Loucy (cell line): ENCODE measurements at regions not wholly inside any gene's neighbourhood (a gene's known extent, or its start where the extent isn't known, plus 50 kb on each side); places are given as distances from the start of the nearest gene placed in this dataset.

ENCODE experiments used
- CTCF ChIP-seq: fragments of 200-600 bp; sonication (generic); conservative IDR thresholded peaks from 2 replicates; pipeline ENCODE4 v1.5.1; 2014; ENCODE audit warnings: mild to moderate bottlenecking, antibody characterized with exemption, low read length
- EZH2phosphoT487 ChIP-seq: fragments of 200-600 bp; IDR thresholded peaks from 2 replicates; pipeline ENCODE4 v1.6.1; 2018; ENCODE audit warnings: antibody characterized with exemption, mild to moderate bottlenecking, moderate library complexity, borderline replicate concordance

GRCh38 chr14:38799671-38800070 is 303.4 kb downstream of the SEC23A start:
- no peak for TF ChIP-seq CTCF
- TF ChIP-seq EZH2phosphoT487: no peak
